GM12878 (cell line): ENCODE measurements at regions not wholly inside any gene's neighbourhood (a gene's known extent, or its start where the extent isn't known, plus 50 kb on each side); places are given as distances from the start of the nearest gene placed in this dataset.

Experiments
- EZH2 ChIP-seq: IDR thresholded peaks from 2 replicates; pipeline ENCODE4 v1.6.1; 2012; ENCODE audit warnings: low read depth, mild to moderate bottlenecking, control low read depth, inconsistent platforms, low read length, borderline replicate concordance; ENCODE audit not compliant: control insufficient read depth
- POLR2A ChIP-seq: IDR thresholded peaks from 2 replicates; pipeline ENCODE4 v1.6.1; 2011; ENCODE audit warnings: low read depth, mild to moderate bottlenecking, low read length
- STAT1 ChIP-seq: fragments of 450-650 bp; conservative IDR thresholded peaks from 2 replicates; pipeline ENCODE4 v1.6.1; 2014; ENCODE audit warnings: antibody characterized with exemption, mild to moderate bottlenecking
- TBL1XR1 ChIP-seq: IDR thresholded peaks from 2 replicates; pipeline ENCODE4 v1.6.1; 2012; ENCODE audit warnings: low read depth, low read length, improper control_type of control experiment
- YY1 ChIP-seq: IDR thresholded peaks from 2 replicates; pipeline ENCODE4 v1.6.1; 2011; ENCODE audit warnings: low read depth, mild to moderate bottlenecking, low read length
- TF ChIP-seq, protein P1 (sequence below), 3 experiments: IDR thresholded peaks in 2 of 3; conservative IDR thresholded peaks in 1 of 3; 2 replicates each; pipeline ENCODE4 v1.5.1; 2011; ENCODE audit warnings: low read depth in 3 of 3, low read length in 3 of 3, mild to moderate bottlenecking in 3 of 3, control low read depth in 2 of 3, moderate library complexity in 2 of 3, inconsistent platforms in 1 of 3, mixed read lengths in 1 of 3; ENCODE audit not compliant: control insufficient read depth in 2 of 3, insufficient read depth in 1 of 3; ENCODE audit errors: extremely low read depth in 1 of 3
- TF ChIP-seq, protein P2 (sequence below): IDR thresholded peaks from 2 replicates; pipeline ENCODE4 v1.6.1; 2012; ENCODE audit warnings: low read depth, low read length, improper control_type of control experiment

DNA sequence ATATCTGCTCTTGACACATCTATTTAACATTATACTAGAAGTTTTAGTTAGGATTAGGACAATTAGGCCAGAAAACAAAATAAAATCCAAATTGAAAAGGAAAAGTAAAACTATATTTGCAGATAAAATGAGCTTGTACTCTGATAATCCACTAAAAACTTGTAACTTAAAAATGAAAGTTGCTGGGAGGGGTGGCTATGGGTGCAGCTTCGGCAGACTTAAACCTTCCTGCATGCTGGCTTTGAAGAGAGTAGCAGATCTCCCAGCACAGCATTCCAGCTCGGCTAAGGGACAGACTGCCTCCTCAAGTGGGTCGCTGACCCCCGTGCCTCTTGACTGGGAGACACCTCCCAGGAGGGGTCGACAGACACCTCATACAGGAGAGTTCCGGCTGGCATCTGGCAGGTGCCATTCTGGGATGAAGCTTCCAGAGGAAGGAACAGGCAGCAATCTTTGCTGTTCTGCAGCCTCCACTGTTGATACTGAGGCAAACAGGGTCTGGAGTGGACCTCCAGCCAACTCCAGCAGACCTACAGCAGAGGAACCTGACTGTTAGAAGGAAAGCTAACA lies 2379.9 kb downstream of the ARAP2 start:
- TF ChIP-seq POLR2A (no peak), YY1 (no peak), EZH2 (no peak), STAT1 (no peak), TBL1XR1 (no peak)
- TF ChIP-seq, protein P1, sequence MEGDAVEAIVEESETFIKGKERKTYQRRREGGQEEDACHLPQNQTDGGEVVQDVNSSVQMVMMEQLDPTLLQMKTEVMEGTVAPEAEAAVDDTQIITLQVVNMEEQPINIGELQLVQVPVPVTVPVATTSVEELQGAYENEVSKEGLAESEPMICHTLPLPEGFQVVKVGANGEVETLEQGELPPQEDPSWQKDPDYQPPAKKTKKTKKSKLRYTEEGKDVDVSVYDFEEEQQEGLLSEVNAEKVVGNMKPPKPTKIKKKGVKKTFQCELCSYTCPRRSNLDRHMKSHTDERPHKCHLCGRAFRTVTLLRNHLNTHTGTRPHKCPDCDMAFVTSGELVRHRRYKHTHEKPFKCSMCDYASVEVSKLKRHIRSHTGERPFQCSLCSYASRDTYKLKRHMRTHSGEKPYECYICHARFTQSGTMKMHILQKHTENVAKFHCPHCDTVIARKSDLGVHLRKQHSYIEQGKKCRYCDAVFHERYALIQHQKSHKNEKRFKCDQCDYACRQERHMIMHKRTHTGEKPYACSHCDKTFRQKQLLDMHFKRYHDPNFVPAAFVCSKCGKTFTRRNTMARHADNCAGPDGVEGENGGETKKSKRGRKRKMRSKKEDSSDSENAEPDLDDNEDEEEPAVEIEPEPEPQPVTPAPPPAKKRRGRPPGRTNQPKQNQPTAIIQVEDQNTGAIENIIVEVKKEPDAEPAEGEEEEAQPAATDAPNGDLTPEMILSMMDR (IDR thresholded peaks at IDR 0.05 in 2 of 3, conservative IDR thresholded peaks at IDR 0.05 in 1 of 3; ENCODE audit: control insufficient read depth in 2 of 3, extremely low read depth in 1 of 3, insufficient read depth in 1 of 3, low read depth in 3 of 3, low read length in 3 of 3), result no peak
- TF ChIP-seq, protein P2, sequence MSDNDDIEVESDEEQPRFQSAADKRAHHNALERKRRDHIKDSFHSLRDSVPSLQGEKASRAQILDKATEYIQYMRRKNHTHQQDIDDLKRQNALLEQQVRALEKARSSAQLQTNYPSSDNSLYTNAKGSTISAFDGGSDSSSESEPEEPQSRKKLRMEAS, result no peak
